ENCODE measurements at regions not wholly inside any gene's neighbourhood (a gene's known extent, or its start where the extent isn't known, plus 50 kb on each side); places are given as distances from the start of the nearest gene placed in this dataset.
A peak's percentile ranks its signal among the peaks of the same experiment; 100 is the strongest.
"Not testable (repeated sequence)": the region's sequence is repeated elsewhere in the genome, so short reads cannot be mapped to it uniquely, and the experiment has no call there.

DNA sequence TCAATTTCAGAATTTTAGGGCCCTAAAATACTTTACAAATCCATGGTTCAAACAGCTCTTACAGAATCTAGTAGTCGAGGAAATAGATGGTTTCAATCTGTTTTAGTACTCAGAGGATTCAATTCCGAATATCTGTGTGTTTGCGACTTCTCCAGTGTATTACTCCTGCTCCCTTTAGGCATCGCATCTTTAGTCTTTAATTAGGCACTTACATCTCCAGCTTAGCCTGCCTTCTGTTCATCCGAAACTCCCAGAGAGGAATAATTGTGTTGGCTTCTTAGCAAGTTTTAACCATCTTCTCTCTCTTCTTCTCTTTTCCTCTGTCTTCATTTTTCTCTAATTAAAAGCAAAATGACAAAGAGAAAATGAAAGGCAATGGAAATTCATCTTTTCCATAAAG lies 1901.3 kb upstream of the TENM3 start:
- TF ChIP-seq, protein P1, sequence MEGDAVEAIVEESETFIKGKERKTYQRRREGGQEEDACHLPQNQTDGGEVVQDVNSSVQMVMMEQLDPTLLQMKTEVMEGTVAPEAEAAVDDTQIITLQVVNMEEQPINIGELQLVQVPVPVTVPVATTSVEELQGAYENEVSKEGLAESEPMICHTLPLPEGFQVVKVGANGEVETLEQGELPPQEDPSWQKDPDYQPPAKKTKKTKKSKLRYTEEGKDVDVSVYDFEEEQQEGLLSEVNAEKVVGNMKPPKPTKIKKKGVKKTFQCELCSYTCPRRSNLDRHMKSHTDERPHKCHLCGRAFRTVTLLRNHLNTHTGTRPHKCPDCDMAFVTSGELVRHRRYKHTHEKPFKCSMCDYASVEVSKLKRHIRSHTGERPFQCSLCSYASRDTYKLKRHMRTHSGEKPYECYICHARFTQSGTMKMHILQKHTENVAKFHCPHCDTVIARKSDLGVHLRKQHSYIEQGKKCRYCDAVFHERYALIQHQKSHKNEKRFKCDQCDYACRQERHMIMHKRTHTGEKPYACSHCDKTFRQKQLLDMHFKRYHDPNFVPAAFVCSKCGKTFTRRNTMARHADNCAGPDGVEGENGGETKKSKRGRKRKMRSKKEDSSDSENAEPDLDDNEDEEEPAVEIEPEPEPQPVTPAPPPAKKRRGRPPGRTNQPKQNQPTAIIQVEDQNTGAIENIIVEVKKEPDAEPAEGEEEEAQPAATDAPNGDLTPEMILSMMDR (IDR thresholded peaks at IDR 0.05; ENCODE audit: low read length, missing control alignments) = no peak
- DNase-seq (ENCODE audit: low read depth) = no peak
- H3K4me3 ChIP-seq (replicated peaks; ENCODE audit: low read depth, low read length) = no peak overlapping the region

DNA sequence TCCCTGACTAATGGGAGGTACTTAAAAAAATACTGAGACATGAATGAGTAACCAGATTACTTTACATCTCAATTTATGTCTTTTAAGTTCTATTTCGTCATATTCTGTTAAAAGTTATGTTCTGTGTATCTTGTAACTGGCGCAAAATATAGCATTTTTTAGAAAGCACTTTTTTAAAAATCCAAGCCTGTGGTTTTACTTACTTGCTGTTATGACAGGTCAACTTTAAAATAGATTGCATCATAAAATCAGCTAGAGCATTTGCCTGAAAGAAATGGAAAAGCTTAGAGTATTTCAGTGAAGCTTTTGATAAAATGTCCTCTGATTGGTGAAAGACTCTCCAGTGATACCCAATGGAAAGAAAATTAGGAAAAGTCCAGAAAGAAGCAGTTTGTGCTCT lies 1892.3 kb upstream of the TENM3 start:
- TF ChIP-seq, protein P1 (IDR thresholded peaks at IDR 0.05; ENCODE audit: low read length, missing control alignments) = no peak
- no peak for DNase-seq (ENCODE audit: low read depth)
- H3K4me3 ChIP-seq (replicated peaks; ENCODE audit: low read depth, low read length) = no peak overlapping the region

GRCh38 chr4:180356766-180357165 lies 1886.4 kb upstream of the TENM3 start:
- no peak overlapping the region for H3K4me3 ChIP-seq (replicated peaks; ENCODE audit: low read depth, low read length)
- no peak for DNase-seq (ENCODE audit: low read depth)
- TF ChIP-seq, protein P1 (IDR thresholded peaks at IDR 0.05; ENCODE audit: low read length, missing control alignments) = no peak

DNA sequence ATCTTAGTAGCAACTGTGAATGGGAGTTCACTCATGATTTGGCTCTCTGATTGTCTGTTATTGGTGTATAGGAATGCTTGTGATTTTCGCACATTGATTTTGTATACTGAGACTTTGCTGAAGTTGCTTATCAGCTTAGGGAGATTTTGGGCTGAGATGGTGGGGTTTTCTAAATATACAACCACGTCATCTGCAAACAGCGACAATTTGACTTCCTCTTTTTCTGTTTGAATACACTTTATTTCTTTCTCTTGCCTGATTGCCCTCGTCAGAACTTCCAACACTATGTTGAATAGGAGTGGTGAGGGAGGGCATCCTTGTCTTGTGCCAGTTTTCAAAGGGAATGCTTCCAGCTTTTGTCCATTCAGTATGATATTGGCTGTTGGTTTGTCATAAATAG lies 1883.1 kb upstream of the TENM3 start:
- not testable (repeated sequence) for DNase-seq (ENCODE audit: low read depth); H3K4me3 ChIP-seq (replicated peaks; ENCODE audit: low read depth, low read length)

- TF ChIP-seq, protein P1 (IDR thresholded peaks at IDR 0.05; ENCODE audit: low read length, missing control alignments) = no peak
- H3K4me3 ChIP-seq (replicated peaks; ENCODE audit: low read depth, low read length) = no peak overlapping the region
- DNase-seq (ENCODE audit: low read depth) = no peak
These were observed 1879.4 kb upstream of the TENM3 start for GRCh38 chr4:180363815-180364214.

- TF ChIP-seq, protein P1 (IDR thresholded peaks at IDR 0.05; ENCODE audit: low read length, missing control alignments) = no peak
- no peak for DNase-seq (ENCODE audit: low read depth)
- H3K4me3 ChIP-seq (replicated peaks; ENCODE audit: low read depth, low read length) = no peak overlapping the region
These were observed 1870.5 kb upstream of the TENM3 start for GRCh38 chr4:180372691-180373090.

GRCh38 chr4:180377741-180378140 lies 1865.5 kb upstream of the TENM3 start:
- H3K4me3 ChIP-seq (replicated peaks; ENCODE audit: low read depth, low read length) = no peak overlapping the region
- TF ChIP-seq, protein P1 (IDR thresholded peaks at IDR 0.05; ENCODE audit: low read length, missing control alignments) = no peak
- DNase-seq (ENCODE audit: low read depth) = no peak

DNA sequence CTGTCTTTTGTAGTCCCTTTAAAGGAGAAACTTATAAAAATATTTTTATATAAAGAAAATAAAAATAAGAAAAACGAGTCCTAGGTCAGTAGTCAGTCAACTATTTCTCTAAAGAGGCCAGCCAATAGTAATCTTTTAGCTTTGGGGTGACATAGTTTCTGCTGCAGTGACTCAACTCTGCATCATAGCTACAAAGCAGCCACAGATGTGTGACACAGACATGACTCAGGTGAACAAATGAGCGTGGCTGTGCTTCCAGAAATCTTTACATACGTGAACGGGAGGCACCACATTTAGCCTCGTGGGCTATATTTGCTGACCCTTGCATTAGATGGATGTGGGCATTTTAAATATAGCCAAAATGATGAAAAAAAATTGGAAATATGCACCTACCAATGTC lies 1862.5 kb upstream of the TENM3 start:
- no peak overlapping the region for H3K4me3 ChIP-seq (replicated peaks; ENCODE audit: low read depth, low read length)
- TF ChIP-seq, protein P1 (IDR thresholded peaks at IDR 0.05; ENCODE audit: low read length, missing control alignments) = no peak
- peak; percentile 4 for DNase-seq (ENCODE audit: low read depth)
